Panc1 (cell line): ENCODE measurements at regions not wholly inside any gene's neighbourhood (a gene's known extent, or its start where the extent isn't known, plus 50 kb on each side); places are given as distances from the start of the nearest gene placed in this dataset.

Experiments
- ATAC-seq: fragments of 200-7000 bp; cut with Tn5 transposase; 2 replicates; pipeline ENCODE4 v1.9.1; 2020; ENCODE audit warnings: mild to moderate bottlenecking, moderate library complexity
- BruUV-seq: library from RNA; stranded (reverse); fragments of 400-500 nt; replicated peaks from 2 replicates; lab custom pipeline; 2021; lab: Mats Ljungman, UMichigan
- CTCF ChIA-PET: fragments of 300-600 bp; sonication (Branson Sonifier 250); formaldehyde crosslinking; loops from one replicate; lab custom pipeline; 2022; ENCODE audit warnings: antibody characterized with exemption; lab: Charles Lee
- POLR2A ChIA-PET: fragments of 300-600 bp; sonication (Branson Sonifier 250); formaldehyde crosslinking; loops from one replicate; lab custom pipeline; 2022; ENCODE audit warnings: antibody characterized with exemption; lab: Charles Lee
- DNase-seq: peaks from one replicate; pipeline ENCODE4 v3.0.0-alpha.2; 2010; ENCODE audit warnings: low read depth, low spot score
- H3K27ac ChIP-seq: 2 replicates; pipeline ENCODE4 v1.5.1; 2011; ENCODE audit warnings: mild to moderate bottlenecking, low read length, inconsistent platforms
- H3K27me3 ChIP-seq: fragments of 200-500 bp; sonication (Bioruptor generic); 2 replicates; pipeline ENCODE4 v1.6.0; 2014; ENCODE audit warnings: low read length, inconsistent platforms; ENCODE audit not compliant: control insufficient read depth, insufficient read depth
- H3K36me3 ChIP-seq: fragments of 200-500 bp; sonication (Bioruptor generic); 2 replicates; pipeline ENCODE4 v1.5.1; 2014; ENCODE audit warnings: inconsistent platforms, mild to moderate bottlenecking, low read length, moderate library complexity; ENCODE audit not compliant: control insufficient read depth, insufficient read depth
- H3K4me1 ChIP-seq: 2 replicates; pipeline ENCODE4 v1.5.1; 2011; ENCODE audit warnings: inconsistent platforms, mild to moderate bottlenecking, low read length, moderate library complexity; ENCODE audit not compliant: control insufficient read depth, insufficient read depth
- H3K4me3 ChIP-seq, 2 experiments: 2 replicates each; pipeline ENCODE4 v1.5.1; 2011 to 2012; ENCODE audit warnings: low read depth in 2 of 2, low read length in 2 of 2, mild to moderate bottlenecking in 2 of 2, inconsistent platforms in 1 of 2, moderate library complexity in 1 of 2
- H3K9me3 ChIP-seq: fragments of 200-500 bp; sonication (Bioruptor generic); 2 replicates; pipeline ENCODE4 v1.5.1; 2014; ENCODE audit warnings: low read depth, mild to moderate bottlenecking, inconsistent platforms, low read length, moderate library complexity; ENCODE audit not compliant: control insufficient read depth, insufficient read depth
- CTCF ChIP-seq: fragments of 450-650 bp; IDR thresholded peaks from 2 replicates; pipeline ENCODE4 v1.5.1; 2017; ENCODE audit warnings: mild to moderate bottlenecking
- POLR2AphosphoS5 ChIP-seq: IDR thresholded peaks from 2 replicates; pipeline ENCODE4 v1.6.1; 2012; ENCODE audit warnings: mild to moderate bottlenecking, low read depth, low read length, moderate library complexity
- REST ChIP-seq, 2 experiments: IDR thresholded peaks; 2 replicates each; pipeline ENCODE4 v1.6.1; 2011 to 2012; ENCODE audit warnings: low read depth in 2 of 2, control low read depth in 1 of 2, low read length in 1 of 2, mild to moderate bottlenecking in 1 of 2, moderate library complexity in 1 of 2; ENCODE audit not compliant: insufficient read depth in 1 of 2
- SIN3A ChIP-seq: IDR thresholded peaks from 2 replicates; pipeline ENCODE4 v1.6.1; 2012; ENCODE audit warnings: low read depth, mild to moderate bottlenecking, low read length, moderate library complexity, borderline replicate concordance; ENCODE audit not compliant: insufficient read depth
- TCF7L2 ChIP-seq: IDR thresholded peaks from 2 replicates; pipeline ENCODE4 v1.6.1; 2011; ENCODE audit warnings: mild to moderate bottlenecking, low read depth, low read length, inconsistent platforms
- in situ Hi-C: cut with HindIII; loops from 2 replicates; pipeline ENCODE4 v1.10.0; 2016; ENCODE audit warnings: low sequenced_read_pairs, low pct_unique_long_range_greater_than_20kb
- intact Hi-C: fragments of 100-400 bp; cut with micrococcal nuclease; formaldehyde crosslinking; loops from one replicate; pipeline ENCODE4 v1.10.0; 2022; ENCODE audit not compliant: unreplicated experiment

DNA sequence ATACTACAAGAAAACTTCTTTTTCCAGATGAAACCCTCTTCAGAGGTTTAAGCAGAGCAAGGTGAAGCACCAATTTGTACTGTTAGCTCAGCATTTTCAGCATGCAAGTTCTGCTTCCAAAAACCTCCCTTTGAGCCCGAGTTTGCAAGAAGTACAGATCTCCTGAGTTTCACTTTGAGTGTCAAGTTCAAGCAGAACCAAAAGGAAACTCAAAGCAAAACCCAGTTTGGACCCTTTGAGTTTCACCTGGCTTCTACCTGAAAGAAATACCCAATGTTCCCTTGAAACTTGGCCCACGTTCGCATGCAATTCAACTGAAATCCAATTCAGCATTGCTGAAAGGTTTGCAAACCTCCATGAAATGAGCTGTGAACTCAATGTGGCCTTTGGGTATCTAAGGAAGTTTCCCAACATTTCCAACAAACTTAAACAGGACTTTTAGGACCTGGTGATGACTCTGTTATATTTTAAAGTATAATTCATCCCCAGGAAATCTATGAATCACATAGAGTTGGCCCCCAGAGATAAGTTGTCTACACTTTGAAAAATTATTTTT, 62.9 kb upstream of the HBS1L start:
- ChIA-PET CTCF (no interaction called here), POLR2A (no interaction called here)
- no peaks in the 10 kb centered on the region for H3K4me1 ChIP-seq
- BruUV-seq = no TSS peak
- TF ChIP-seq TCF7L2 = no peak
- TF ChIP-seq SIN3A = no peak
- no peak for TF ChIP-seq POLR2AphosphoS5
- TF ChIP-seq REST (IDR thresholded peaks at IDR 0.05; ENCODE audit: insufficient read depth in 1 of 2, low read depth in 2 of 2, low read length in 1 of 2) = no peak
- no peak for TF ChIP-seq CTCF
- in situ Hi-C loops = no loop called here
- intact Hi-C loops = no loop called here
- DNase-seq (no peak), ATAC-seq (no peak)
- H3K9me3 ChIP-seq = no peaks in the 10 kb centered on the region
- H3K4me3 ChIP-seq = no peak overlapping the region
- H3K36me3 ChIP-seq = no peaks in the 10 kb centered on the region
- no peak overlapping the region for H3K27ac ChIP-seq
- 0 out of 2 replicates have a peak, but pooled peaks cover 2% of the 10 kb centered on the region for H3K27me3 ChIP-seq

DNA sequence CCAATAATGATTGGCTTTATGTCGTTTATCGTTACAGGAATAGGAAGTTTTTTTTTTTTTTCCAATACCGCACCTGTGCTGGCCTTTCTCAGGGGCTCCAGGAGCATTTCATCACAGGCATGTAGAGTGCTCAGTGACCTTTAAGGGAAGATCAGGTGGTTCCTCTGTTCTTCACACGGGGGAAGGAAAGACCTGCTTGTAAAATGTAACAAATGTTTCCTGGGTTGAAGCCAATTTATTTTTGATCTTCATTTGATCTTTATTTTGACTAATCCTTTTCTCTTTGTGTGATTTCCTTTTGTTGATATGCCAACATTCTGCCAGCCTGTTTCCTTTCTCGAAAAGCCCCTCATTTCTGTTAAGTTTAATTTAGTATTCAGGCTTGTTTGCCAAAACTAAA, 61.9 kb upstream of the HBS1L start:
- in situ Hi-C loops = no loop called here
- 0 out of 2 replicates have a peak, but pooled peaks cover 2% of the 10 kb centered on the region for H3K27me3 ChIP-seq
- intact Hi-C loops = no loop called here
- no peaks in the 10 kb centered on the region for H3K36me3 ChIP-seq
- CTCF ChIA-PET = no interaction called here
- no peak overlapping the region for H3K27ac ChIP-seq
- no peaks in the 10 kb centered on the region for H3K9me3 ChIP-seq
- H3K4me3 ChIP-seq = no peak overlapping the region
- POLR2A ChIA-PET = no interaction called here
- ATAC-seq (no peak), DNase-seq (no peak)
- TF ChIP-seq CTCF = no peak
- TF ChIP-seq TCF7L2 = no peak
- TF ChIP-seq SIN3A = no peak
- TF ChIP-seq POLR2AphosphoS5 = no peak
- no peak for TF ChIP-seq REST (IDR thresholded peaks at IDR 0.05; ENCODE audit: insufficient read depth in 1 of 2, low read depth in 2 of 2, low read length in 1 of 2)
- no TSS peak for BruUV-seq
- no peaks in the 10 kb centered on the region for H3K4me1 ChIP-seq
